Calu3 (cell line): ENCODE measurements at regions not wholly inside any gene's neighbourhood (a gene's known extent, or its start where the extent isn't known, plus 50 kb on each side); places are given as distances from the start of the nearest gene placed in this dataset.

Experiments used
- BruUV-seq: library from RNA; stranded (reverse); fragments of 400-500 nt; replicated peaks from 2 replicates; lab custom pipeline; 2021; lab: Mats Ljungman, UMichigan
- CTCF ChIA-PET: fragments of 300-600 bp; sonication (Branson Sonifier 250); formaldehyde crosslinking; loops from one replicate; lab custom pipeline; 2022; ENCODE audit warnings: antibody characterized with exemption; lab: Charles Lee
- DNase-seq: peaks from one replicate; pipeline ENCODE4 v3.0.0; 2022
- H3K27ac Mint-ChIP-seq: one replicate; pipeline ENCODE4 v1.8.0; 2022; ENCODE audit warnings: mixed read lengths; ENCODE audit not compliant: unreplicated experiment
- H3K27me3 Mint-ChIP-seq: one replicate; pipeline ENCODE4 v1.8.0; 2022; ENCODE audit warnings: mixed read lengths; ENCODE audit not compliant: unreplicated experiment
- H3K36me3 Mint-ChIP-seq: one replicate; pipeline ENCODE4 v1.8.0; 2022; ENCODE audit warnings: mild to moderate bottlenecking, moderate library complexity, mixed read lengths; ENCODE audit not compliant: insufficient read depth, unreplicated experiment
- H3K4me1 Mint-ChIP-seq: one replicate; pipeline ENCODE4 v1.8.0; 2022; ENCODE audit warnings: mild to moderate bottlenecking, low read depth, mixed read lengths; ENCODE audit not compliant: unreplicated experiment
- H3K4me3 Mint-ChIP-seq: one replicate; pipeline ENCODE4 v1.8.0; 2022; ENCODE audit warnings: mild to moderate bottlenecking, low read depth, moderate library complexity, mixed read lengths; ENCODE audit not compliant: unreplicated experiment
- H3K9me3 Mint-ChIP-seq: one replicate; pipeline ENCODE4 v1.8.0; 2022; ENCODE audit warnings: low read depth, mixed read lengths; ENCODE audit not compliant: unreplicated experiment
- intact Hi-C: fragments of 100-400 bp; cut with micrococcal nuclease; formaldehyde crosslinking; loops from one replicate; pipeline ENCODE4 v1.10.0; 2022; ENCODE audit not compliant: unreplicated experiment
- TF ChIP-seq, protein P1 (sequence below): fragments of 200-600 bp; IDR thresholded peaks from one replicate; pipeline ENCODE4 v1.8.0; 2022; ENCODE audit warnings: antibody characterized with exemption; ENCODE audit not compliant: unreplicated experiment

DNA sequence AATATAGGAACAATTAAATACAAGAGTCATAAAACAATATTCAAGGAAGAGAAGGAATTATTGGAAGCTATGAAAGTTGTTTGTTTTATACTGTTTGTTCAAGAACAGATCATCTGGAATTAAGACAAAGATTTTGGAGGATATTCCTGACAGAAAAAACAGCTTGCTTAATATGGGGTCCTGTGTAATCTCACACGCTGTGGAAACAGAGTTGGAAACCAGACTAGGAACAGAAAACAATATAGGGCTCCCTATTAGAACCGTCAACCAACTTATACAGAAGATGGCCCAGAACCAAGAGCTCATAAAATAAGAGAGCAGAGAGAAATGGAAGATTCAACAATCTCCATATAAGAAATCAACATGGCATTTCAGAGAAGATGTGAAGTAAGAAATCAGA, 156.0 kb downstream of the PCDH18 start:
- no peaks in the 10 kb centered on the region for H3K36me3 Mint-ChIP-seq
- no peaks in the 10 kb centered on the region for H3K9me3 Mint-ChIP-seq
- no TSS peak for BruUV-seq
- TF ChIP-seq, protein P1, sequence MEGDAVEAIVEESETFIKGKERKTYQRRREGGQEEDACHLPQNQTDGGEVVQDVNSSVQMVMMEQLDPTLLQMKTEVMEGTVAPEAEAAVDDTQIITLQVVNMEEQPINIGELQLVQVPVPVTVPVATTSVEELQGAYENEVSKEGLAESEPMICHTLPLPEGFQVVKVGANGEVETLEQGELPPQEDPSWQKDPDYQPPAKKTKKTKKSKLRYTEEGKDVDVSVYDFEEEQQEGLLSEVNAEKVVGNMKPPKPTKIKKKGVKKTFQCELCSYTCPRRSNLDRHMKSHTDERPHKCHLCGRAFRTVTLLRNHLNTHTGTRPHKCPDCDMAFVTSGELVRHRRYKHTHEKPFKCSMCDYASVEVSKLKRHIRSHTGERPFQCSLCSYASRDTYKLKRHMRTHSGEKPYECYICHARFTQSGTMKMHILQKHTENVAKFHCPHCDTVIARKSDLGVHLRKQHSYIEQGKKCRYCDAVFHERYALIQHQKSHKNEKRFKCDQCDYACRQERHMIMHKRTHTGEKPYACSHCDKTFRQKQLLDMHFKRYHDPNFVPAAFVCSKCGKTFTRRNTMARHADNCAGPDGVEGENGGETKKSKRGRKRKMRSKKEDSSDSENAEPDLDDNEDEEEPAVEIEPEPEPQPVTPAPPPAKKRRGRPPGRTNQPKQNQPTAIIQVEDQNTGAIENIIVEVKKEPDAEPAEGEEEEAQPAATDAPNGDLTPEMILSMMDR: no peak
- H3K4me1 Mint-ChIP-seq: peaks cover 7% of the 10 kb centered on the region
- no peaks in the 10 kb centered on the region for H3K27me3 Mint-ChIP-seq
- CTCF ChIA-PET: no interaction called here
- H3K27ac Mint-ChIP-seq: no peak overlapping the region
- no peak for DNase-seq
- H3K4me3 Mint-ChIP-seq: no peak overlapping the region
- intact Hi-C loops: no loop called here

DNA sequence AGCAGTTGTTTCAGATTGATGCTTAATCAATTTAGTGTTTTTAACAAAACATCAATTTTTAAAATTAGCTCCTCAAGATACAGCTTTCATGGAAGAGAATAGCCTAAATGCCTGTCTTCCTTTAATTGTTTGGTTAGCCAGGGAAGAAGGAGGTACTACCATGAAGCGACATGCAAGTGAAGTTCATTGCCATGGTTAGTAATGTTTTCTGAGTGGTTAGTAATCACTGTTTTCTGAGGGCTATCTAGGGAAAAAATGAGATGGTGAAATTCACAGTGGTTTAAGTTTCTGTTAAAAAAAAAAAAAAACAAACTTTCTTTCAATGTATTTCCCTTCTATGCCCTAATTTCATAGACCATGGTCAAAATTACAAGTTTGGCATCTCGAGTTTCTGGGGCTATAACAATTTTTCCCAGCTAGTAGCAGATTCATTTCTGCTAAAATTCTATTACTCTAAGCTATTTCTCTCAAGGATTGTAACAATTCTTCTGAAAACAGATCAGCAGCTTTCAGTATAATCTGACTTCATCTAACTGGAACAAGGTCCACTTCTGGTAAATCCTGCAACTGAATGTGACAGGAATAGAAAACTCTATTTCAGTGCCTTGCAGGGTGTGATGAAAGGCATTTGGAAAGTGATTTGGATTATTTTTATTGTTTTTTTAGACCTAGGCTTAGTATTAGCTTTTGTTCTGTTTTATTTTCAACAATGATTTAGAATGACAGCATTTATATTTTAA, 157.0 kb downstream of the PCDH18 start:
- no peaks in the 10 kb centered on the region for H3K9me3 Mint-ChIP-seq
- no peak for DNase-seq
- H3K36me3 Mint-ChIP-seq: no peaks in the 10 kb centered on the region
- H3K4me1 Mint-ChIP-seq: peaks cover 11% of the 10 kb centered on the region
- no peaks in the 10 kb centered on the region for H3K27me3 Mint-ChIP-seq
- no peak overlapping the region for H3K27ac Mint-ChIP-seq
- no peak overlapping the region for H3K4me3 Mint-ChIP-seq
- BruUV-seq: no TSS peak
- CTCF ChIA-PET: interaction anchor here (0.7 kb wide), 1 partner anchor 1003 kb away, joined by 3 read pairs; no protein-coding TSS in a partner anchor
- TF ChIP-seq, protein P1: no peak
- intact Hi-C loops: no loop called here

GRCh38 chr4:137370679-137371078, 161.6 kb downstream of the PCDH18 start:
- Mint-ChIP-seq H3K9me3 (no peaks in the 10 kb centered on the region), H3K36me3 (no peaks in the 10 kb centered on the region), H3K4me1 (peaks cover 18% of the 10 kb centered on the region), H3K27ac (peak overlapping the region; percentile 44), H3K4me3 (no peak overlapping the region), H3K27me3 (no peaks in the 10 kb centered on the region)
- DNase-seq: no peak
- BruUV-seq: no TSS peak
- intact Hi-C loops: no loop called here
- TF ChIP-seq, protein P1: no peak
- CTCF ChIA-PET: interaction anchor here (0.6 kb wide), 1 partner anchor 35 kb away, joined by 3 read pairs; no protein-coding TSS in a partner anchor

DNA sequence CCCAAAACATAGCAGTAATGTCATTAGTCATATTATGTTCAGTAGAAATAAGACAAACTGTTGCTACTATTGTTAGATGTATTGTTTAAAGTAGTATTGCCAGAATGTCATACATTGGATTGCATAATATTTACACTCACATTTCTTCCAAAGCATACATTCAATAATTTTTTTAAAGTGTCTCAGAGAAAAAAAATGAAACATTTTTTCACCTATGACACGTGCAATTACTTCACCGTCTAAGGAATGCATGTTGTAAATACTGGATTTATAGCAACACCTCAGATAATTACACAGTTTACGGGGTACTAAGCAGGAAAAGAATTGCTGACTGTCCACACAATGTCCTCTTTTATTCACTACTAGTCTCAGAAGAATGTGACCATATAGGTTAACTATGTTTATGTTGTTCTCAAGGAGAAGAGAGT, 162.1 kb downstream of the PCDH18 start:
- H3K4me1 Mint-ChIP-seq: peaks cover 18% of the 10 kb centered on the region
- peak overlapping the region; percentile 44 for H3K27ac Mint-ChIP-seq
- no peaks in the 10 kb centered on the region for H3K27me3 Mint-ChIP-seq
- H3K9me3 Mint-ChIP-seq: no peaks in the 10 kb centered on the region
- CTCF ChIA-PET: interaction anchor here (0.6 kb wide), 1 partner anchor 35 kb away, joined by 3 read pairs; no protein-coding TSS in a partner anchor
- BruUV-seq: no TSS peak
- intact Hi-C loops: no loop called here
- TF ChIP-seq, protein P1: no peak
- no peaks in the 10 kb centered on the region for H3K36me3 Mint-ChIP-seq
- no peak for DNase-seq
- no peak overlapping the region for H3K4me3 Mint-ChIP-seq
